ENCODE measurements at regions not wholly inside any gene's neighbourhood (a gene's known extent, or its start where the extent isn't known, plus 50 kb on each side); places are given as distances from the start of the nearest gene placed in this dataset.
"Not testable (repeated sequence)": the region's sequence is repeated elsewhere in the genome, so short reads cannot be mapped to it uniquely, and the experiment has no call there.

DNA sequence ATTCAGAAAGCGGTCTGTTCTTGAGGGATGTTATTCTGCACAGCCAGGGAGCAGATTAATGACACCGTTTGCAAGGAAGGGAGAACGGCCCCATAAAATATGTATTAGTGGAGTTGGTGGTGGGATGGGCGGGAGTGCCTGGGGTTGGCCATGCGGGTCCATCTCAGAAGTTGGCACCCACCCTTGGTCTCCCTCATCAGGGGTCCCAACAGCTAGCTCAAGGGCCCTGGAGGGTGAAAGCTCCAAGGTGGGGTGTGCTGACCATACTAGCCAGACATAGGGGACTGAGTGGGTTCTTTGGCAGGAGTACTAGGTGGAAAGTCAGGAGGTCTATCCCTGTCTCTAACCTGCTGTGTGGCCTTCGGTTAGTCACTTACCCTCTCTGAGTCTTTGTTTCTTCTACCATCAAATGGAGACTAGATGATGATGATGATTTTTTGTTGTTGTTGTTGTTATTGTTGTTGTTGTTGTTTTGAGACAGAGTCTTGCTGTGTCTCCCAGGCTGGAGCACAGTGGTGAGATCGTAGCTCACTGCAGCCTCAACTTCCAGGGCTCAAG lies 83.2 kb upstream of the BRD7 start:
- no peak overlapping the region for H3K4me3 ChIP-seq (ENCODE audit: low read depth, low read length)

- no peak overlapping the region for H3K4me3 ChIP-seq (ENCODE audit: low read depth, low read length)
Observed at GRCh38 chr16:50450957-50451356, 82.2 kb upstream of the BRD7 start.

- H3K4me3 ChIP-seq (ENCODE audit: low read depth, low read length) = no peak overlapping the region
Observed at GRCh38 chr16:50449800-50450199, 81.0 kb upstream of the BRD7 start.

DNA sequence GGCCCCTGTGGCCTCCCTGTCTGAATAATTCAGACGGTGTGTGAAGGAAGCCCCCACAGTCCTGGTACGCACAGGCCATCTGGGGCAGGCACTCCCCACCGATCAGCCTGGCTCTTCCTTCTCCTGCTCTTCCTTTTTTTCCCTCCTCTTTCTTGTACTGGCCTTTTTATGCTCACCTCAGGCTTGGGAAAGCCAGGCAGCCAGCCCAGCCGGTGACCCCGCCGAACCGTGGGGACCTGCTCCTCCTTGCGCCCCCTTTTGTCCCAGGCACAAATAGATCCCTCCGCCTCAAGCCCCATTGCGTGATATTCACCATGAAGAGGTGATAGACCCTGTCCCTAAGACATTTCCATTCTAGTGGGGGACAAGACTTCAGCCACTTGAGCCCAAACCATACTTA lies 80.2 kb upstream of the BRD7 start:
- H3K4me3 ChIP-seq (ENCODE audit: low read depth, low read length) = no peak overlapping the region

- H3K4me3 ChIP-seq (ENCODE audit: low read depth, low read length) = no peak overlapping the region
Observed at GRCh38 chr16:50448522-50448921, 79.7 kb upstream of the BRD7 start.

DNA sequence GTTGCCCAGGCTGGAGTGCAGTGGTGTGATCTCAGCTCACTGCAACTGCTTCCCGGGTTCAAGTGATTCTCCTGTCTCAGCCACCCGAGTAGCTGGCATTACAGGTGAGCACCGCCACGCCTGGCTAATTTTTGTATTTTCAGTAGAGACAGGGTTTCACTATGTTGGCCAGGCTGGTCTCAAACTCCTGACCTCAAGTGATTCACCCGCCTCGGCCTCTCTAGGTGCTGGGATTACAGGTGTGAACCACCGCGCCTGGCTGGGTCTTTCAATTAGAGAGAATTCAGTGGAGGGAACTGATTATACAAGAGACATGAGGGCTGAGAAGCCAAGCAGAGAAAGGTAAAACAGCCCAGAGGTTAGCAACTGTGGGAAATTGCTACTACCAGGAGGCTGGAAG lies 78.6 kb upstream of the BRD7 start:
- not testable (repeated sequence) for H3K4me3 ChIP-seq (ENCODE audit: low read depth, low read length)

GRCh38 chr16:50446861-50447260 lies 78.1 kb upstream of the BRD7 start:
- no peak overlapping the region for H3K4me3 ChIP-seq (ENCODE audit: low read depth, low read length)

DNA sequence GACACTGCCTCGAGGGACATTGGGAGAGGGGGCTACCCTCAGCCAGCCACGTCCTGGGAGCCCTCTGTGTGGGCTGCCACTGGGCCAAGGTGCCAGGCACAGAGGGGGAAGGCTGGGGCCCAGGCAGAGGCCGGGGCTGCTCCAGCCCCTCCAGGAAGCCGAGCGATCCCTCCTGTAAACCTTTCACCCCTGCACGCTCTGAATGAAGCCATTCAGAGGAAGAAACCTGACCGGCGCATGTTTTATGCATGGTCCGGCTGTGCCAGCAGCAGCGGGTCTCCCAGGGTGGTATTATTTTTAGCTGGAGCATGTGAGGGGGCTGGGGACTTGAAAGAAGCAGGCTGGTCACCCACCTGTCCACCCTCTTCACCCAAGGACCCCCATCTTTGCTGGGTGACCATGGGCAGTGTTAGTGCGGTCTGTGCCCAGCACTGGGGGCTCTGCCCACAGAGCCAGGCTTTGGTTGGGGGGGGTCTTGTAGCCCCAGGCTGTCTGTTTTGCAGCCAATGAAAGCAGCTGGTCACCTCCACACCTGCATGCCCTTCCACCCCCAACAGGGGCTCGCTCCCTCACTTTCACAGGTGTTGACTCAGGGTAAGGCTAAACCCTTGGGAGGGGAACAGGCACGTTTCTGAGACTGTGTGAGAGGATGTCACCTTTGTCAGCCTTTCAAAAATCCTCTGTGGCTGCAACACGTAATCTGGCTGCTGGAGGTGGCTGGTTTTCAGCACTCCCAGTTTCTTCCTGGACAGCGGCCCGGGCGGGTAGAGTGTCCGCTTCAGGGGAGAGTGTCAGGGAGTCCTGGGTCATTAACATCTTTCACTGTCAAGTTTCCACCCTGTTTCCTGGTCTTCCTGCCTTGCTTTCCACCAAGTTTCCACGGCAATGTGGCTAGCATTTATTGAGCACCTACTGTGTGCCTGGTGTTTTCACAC lies 77.1 kb upstream of the BRD7 start:
- no peak overlapping the region for H3K4me3 ChIP-seq (ENCODE audit: low read depth, low read length)

- no peak overlapping the region for H3K4me3 ChIP-seq (ENCODE audit: low read depth, low read length)
Observed at GRCh38 chr16:50444526-50444925, 75.7 kb upstream of the BRD7 start.

GRCh38 chr16:50442221-50442620 lies 73.4 kb upstream of the BRD7 start:
- H3K4me3 ChIP-seq (ENCODE audit: low read depth, low read length) = no peak overlapping the region

GRCh38 chr16:50441486-50442157 lies 72.8 kb upstream of the BRD7 start:
- no peak overlapping the region for H3K4me3 ChIP-seq (ENCODE audit: low read depth, low read length)

DNA sequence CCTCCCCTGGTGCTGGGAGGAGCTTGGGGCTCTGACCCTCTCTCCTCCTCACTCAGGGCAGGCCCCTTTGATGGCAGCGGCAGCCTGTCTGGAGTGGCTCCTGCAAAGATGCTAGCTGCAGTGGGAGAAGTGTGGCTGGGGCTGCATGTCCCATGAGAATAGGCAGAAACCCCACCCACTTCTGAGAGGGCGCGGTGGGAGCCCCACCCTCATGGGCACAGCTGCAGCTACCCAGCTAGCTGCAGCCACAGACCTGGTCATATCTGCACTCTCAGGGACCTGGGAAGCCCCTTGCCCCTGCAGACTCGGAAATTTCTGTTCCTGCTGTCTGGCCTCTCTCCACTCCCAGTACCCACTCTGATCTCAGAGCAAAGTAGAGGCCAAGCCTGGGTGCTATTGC lies 72.2 kb upstream of the BRD7 start:
- H3K4me3 ChIP-seq (ENCODE audit: low read depth, low read length) = no peak overlapping the region

- H3K4me3 ChIP-seq (ENCODE audit: low read depth, low read length) = no peak overlapping the region
Observed at GRCh38 chr16:50440531-50440930, 71.7 kb upstream of the BRD7 start.

DNA sequence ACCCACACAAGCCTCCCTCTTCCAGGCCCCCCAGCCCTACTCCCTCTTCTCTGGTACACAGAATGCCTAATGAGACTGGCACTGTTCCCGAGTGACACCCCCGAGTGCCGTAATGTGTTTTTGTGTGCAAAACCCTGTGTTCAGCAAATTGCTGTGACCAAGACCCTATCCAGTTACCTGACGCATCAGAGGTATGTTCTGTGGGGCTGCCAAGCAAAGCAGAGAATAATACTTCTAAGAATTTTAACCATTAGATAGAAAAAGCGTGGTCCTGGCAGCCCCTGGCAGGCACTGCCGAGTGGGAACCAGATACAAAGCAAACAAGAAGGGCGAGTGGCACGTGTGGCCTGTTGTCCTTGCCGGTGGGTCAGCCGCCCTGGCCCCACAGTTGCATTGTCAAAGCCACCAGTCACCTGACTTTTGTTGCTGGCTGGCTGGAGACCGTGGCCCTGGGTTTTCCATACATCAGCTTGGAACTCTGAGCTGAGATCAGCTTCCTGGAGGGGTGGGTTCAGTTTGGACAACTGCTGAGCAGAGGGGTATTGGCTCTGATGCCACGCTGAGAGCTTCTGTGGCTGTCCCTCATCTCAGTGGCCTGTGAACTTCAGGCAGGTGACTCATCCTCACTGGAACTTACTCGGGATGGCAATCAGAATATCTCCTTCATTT lies 69.1 kb upstream of the BRD7 start:
- H3K4me3 ChIP-seq (ENCODE audit: low read depth, low read length) = no peak overlapping the region

DNA sequence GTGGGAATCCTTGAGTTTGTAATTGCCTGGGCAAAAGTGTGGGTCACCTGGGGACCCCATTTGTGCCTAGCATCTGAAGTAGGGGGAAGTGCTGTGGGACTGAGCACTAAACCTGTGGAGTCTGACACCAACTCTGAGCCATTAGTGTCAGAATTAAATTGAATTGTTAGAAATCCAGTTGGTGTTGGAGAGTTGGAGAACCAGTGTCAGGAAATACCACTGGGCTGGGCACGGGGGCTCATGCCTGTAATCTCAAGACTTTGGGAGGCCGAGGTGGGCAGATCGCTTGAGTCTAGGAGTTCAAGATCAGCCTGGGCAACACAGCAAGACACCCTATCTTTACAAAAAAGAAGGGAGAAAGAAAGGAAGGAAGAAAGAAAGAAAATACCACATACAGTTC lies 67.5 kb upstream of the BRD7 start:
- H3K4me3 ChIP-seq (ENCODE audit: low read depth, low read length) = no peak overlapping the region

GRCh38 chr16:50434872-50435478 lies 66.2 kb upstream of the BRD7 start:
- no peak overlapping the region for H3K4me3 ChIP-seq (ENCODE audit: low read depth, low read length)

DNA sequence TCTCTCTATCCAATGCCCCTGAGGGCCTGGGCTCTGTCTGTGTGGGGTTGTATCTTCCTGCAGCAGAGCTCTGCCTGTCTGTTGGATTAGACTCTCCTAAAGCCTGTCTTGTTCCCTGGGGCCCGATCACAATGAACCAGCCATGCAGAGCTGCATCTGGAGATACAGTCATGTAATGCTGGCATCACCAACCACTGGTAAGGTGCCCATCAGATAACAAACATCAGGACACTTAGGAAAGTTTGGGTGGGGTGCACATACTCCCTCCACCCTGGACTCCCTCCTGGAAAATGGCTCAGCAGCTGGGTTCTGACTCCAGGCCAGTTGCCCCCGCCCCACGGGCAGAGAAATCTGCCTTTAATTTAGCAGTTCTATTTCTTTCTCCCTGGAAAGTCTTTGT lies 61.3 kb upstream of the BRD7 start:
- H3K4me3 ChIP-seq (ENCODE audit: low read depth, low read length) = no peak overlapping the region

DNA sequence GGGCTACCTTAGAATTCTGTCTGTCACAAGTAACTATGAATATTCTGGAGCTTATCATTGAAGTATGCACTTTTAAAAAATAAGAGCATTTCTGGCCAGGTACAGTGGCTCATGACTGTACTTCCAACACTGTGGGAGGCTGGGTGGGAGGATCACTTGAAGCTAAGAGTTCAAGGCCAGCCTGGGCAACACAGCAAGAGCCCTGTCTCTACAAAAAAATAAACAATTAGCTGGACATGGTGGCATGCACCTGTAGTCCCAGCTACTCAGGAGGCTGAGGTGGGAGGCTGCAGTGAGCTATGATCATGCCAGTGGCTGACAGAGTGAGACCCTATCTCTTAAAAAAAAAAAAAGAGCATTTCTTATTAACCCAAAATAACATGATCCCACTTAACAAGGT lies 60.0 kb upstream of the BRD7 start:
- no peak overlapping the region for H3K4me3 ChIP-seq (ENCODE audit: low read depth, low read length)

DNA sequence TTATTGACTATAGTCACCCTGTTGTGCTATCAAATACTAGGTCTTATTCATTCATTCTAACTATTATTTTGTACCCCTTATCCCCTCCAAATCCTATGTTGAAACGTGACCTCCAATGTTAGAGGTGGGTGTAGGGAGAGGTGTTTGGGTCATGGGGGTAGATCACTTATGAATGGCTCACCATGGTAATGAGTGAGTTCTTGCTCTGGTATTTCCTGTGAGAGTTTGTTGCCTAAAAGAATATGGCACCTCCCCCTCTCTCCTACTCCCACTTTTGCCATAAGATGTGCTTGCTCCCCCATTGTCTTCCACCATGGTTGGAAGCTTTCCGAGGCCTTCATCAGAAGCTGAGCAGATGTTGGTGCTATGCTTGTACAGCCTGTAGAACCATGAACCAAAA lies 59.3 kb upstream of the BRD7 start:
- no peak overlapping the region for H3K4me3 ChIP-seq (ENCODE audit: low read depth, low read length)

DNA sequence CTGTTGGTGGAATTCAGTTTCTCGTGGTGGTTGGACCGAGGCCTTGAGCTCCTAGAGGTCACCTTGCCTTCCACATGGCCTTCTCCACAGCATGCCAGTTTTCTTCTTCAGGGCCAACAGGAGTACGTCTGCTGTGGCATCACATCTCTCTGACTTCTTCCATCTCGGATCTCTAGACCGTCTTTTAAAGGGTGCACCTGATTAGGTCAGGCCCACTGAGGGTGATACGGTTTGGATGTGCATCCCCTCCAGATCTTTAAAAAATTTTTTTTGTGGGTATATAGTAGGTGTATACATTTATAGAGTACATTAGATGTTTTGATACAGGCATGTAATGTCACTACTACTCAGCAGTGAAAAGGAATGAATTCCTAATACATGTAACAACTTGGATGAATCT lies 58.3 kb upstream of the BRD7 start:
- no peak overlapping the region for H3K4me3 ChIP-seq (ENCODE audit: low read depth, low read length)

GRCh38 chr16:50425648-50426047 lies 56.9 kb upstream of the BRD7 start:
- no peak overlapping the region for H3K4me3 ChIP-seq (ENCODE audit: low read depth, low read length)

Data from iPS-11a (cell line).